H1 (cell line): ENCODE measurements at regions not wholly inside any gene's neighbourhood (a gene's known extent, or its start where the extent isn't known, plus 50 kb on each side); places are given as distances from the start of the nearest gene placed in this dataset.

Experiments used
- CTCF ChIA-PET: fragments of 300-600 bp; sonication (Branson Sonifier 250); formaldehyde crosslinking; loops from one replicate; lab custom pipeline; 2021; ENCODE audit not compliant: partially characterized antibody; lab: Charles Lee
- POLR2A ChIA-PET: fragments of 300-600 bp; sonication (Branson Sonifier 250); formaldehyde crosslinking; loops from one replicate; lab custom pipeline; 2021; ENCODE audit warnings: inconsistent platforms; ENCODE audit not compliant: partially characterized antibody; lab: Charles Lee
- DNase-seq, 2 experiments: peaks; one replicate each; pipeline versions ENCODE4 v3.0.0 to v3.0.0-alpha.2; 2010 to 2022; ENCODE audit warnings: low spot score in 2 of 2, low read depth in 1 of 2, mixed read lengths in 1 of 2
- FAIRE-seq: peaks from 2 replicates; lab custom pipeline; 2011; peaks lifted over from hg19 to GRCh38; lab: Jason Lieb, UNC
- H2AFZ ChIP-seq: 2 replicates; pipeline ENCODE4 v1.8.1; 2012; ENCODE audit warnings: low read length, inconsistent platforms
- H2AK5ac ChIP-seq: 2 replicates; pipeline ENCODE4 v1.6.1; 2013; ENCODE audit warnings: low read depth, low read length
- H2BK120ac ChIP-seq: replicated peaks from 2 replicates; pipeline ENCODE3; 2013; ENCODE audit warnings: low read depth, low read length, inconsistent platforms
- H2BK12ac ChIP-seq: 2 replicates; pipeline ENCODE4 v1.6.1; 2013; ENCODE audit warnings: low read depth, low read length
- H2BK15ac ChIP-seq: 2 replicates; pipeline ENCODE4 v1.6.1; 2013; ENCODE audit warnings: low read length
- H2BK20ac ChIP-seq: 2 replicates; pipeline ENCODE4 v1.6.1; 2013; ENCODE audit warnings: low read length
- H2BK5ac ChIP-seq: 2 replicates; pipeline ENCODE4 v1.6.1; 2013; ENCODE audit warnings: low read depth, low read length
- H3K14ac ChIP-seq: 2 replicates; pipeline ENCODE4 v1.6.1; 2013; ENCODE audit warnings: inconsistent platforms; ENCODE audit not compliant: insufficient read length
- H3K18ac ChIP-seq: 2 replicates; pipeline ENCODE4 v1.6.1; 2013; ENCODE audit warnings: low read length; ENCODE audit errors: extremely low read depth
- H3K23ac ChIP-seq: 2 replicates; pipeline ENCODE4 v1.6.1; 2013; ENCODE audit warnings: inconsistent platforms; ENCODE audit not compliant: insufficient read length
- H3K23me2 ChIP-seq: 2 replicates; pipeline ENCODE4 v1.6.1; 2013; ENCODE audit warnings: low read depth, low read length
- H3K27ac ChIP-seq: 2 replicates; pipeline ENCODE4 v1.6.1; 2011; ENCODE audit warnings: low read depth, low read length, inconsistent platforms
- H3K27me3 ChIP-seq, 4 experiments: replicated peaks in 1 of 4; 1 replicate in 1 of 4; 2 replicates in 3 of 4; pipeline versions ENCODE4 v1.6.1 to v1.8.1; 2011 to 2013; ENCODE audit warnings: low read length in 3 of 4, mild to moderate bottlenecking in 3 of 4, inconsistent platforms in 2 of 4, mixed read lengths in 2 of 4, moderate library complexity in 1 of 4; ENCODE audit not compliant: control insufficient read depth in 3 of 4, insufficient read depth in 3 of 4; ENCODE audit errors: extremely low read depth in 1 of 4
- H3K36me3 ChIP-seq, 4 experiments: 2 replicates each; pipeline versions ENCODE4 v1.6.1 to v1.8.1; 2011 to 2013; ENCODE audit warnings: mild to moderate bottlenecking in 4 of 4, low read length in 3 of 4, moderate library complexity in 2 of 4, control low read depth in 1 of 4, inconsistent platforms in 1 of 4; ENCODE audit not compliant: insufficient read depth in 4 of 4, control insufficient read depth in 2 of 4
- H3K4ac ChIP-seq: replicated peaks from 2 replicates; pipeline ENCODE3; 2013; ENCODE audit warnings: low read length, low read depth, mixed read lengths, inconsistent platforms; ENCODE audit not compliant: insufficient read length
- H3K4me1 ChIP-seq, 4 experiments: replicated peaks in 1 of 4; 1 replicate in 1 of 4; 2 replicates in 3 of 4; pipeline versions ENCODE4 v1.6.1 to v1.8.1; 2011 to 2013; ENCODE audit warnings: low read length in 3 of 4, inconsistent platforms in 2 of 4, mixed read lengths in 1 of 4; ENCODE audit not compliant: insufficient read depth in 4 of 4, control insufficient read depth in 3 of 4
- H3K4me2 ChIP-seq, 2 experiments: 2 replicates each; pipeline versions ENCODE4 v1.6.1 to v1.8.1; 2011 to 2013; ENCODE audit warnings: low read depth in 2 of 2, low read length in 2 of 2, control low read depth in 1 of 2, inconsistent platforms in 1 of 2, mild to moderate bottlenecking in 1 of 2; ENCODE audit not compliant: insufficient read depth in 1 of 2
- H3K4me3 ChIP-seq, 4 experiments: fragments of 200-600, 300-600 bp in 1 of 4; sonication (generic), shearing (Covaris generic), sonication (Bioruptor Twin) in 1 of 4; 2 replicates each; pipeline versions ENCODE4 v1.5.1 to v1.8.1; 2011 to 2016; ENCODE audit warnings: low read length in 4 of 4, low read depth in 3 of 4, control low read depth in 2 of 4, inconsistent platforms in 2 of 4, mild to moderate bottlenecking in 2 of 4, mixed read lengths in 1 of 4, moderate library complexity in 1 of 4; ENCODE audit not compliant: insufficient read depth in 2 of 4; ENCODE audit errors: extremely low read depth in 1 of 4
- H3K56ac ChIP-seq: replicated peaks from 2 replicates; pipeline ENCODE3; 2013; ENCODE audit warnings: low read depth, mild to moderate bottlenecking, mixed read lengths, low read length, inconsistent platforms; ENCODE audit not compliant: insufficient read length
- H3K79me1 ChIP-seq: 2 replicates; pipeline ENCODE4 v1.6.1; 2013; ENCODE audit warnings: low read depth, low read length, control low read depth
- H3K79me2 ChIP-seq, 2 experiments: 2 replicates each; pipeline versions ENCODE4 v1.6.1 to v1.8.1; 2012 to 2013; ENCODE audit warnings: low read length in 2 of 2, mild to moderate bottlenecking in 2 of 2, inconsistent platforms in 1 of 2; ENCODE audit not compliant: insufficient read depth in 2 of 2, control insufficient read depth in 1 of 2
- H3K9ac ChIP-seq, 4 experiments: replicated peaks in 1 of 4; 1 replicate in 1 of 4; 2 replicates in 3 of 4; pipeline versions ENCODE4 v1.6.1 to v1.8.1; 2011 to 2013; ENCODE audit warnings: low read depth in 3 of 4, low read length in 3 of 4, control low read depth in 2 of 4, mild to moderate bottlenecking in 2 of 4, moderate library complexity in 2 of 4, inconsistent platforms in 1 of 4; ENCODE audit errors: extremely low read depth in 1 of 4
- H3K9me3 ChIP-seq, 2 experiments: 2 replicates each; pipeline versions ENCODE4 v1.6.1 to v1.8.1; 2012 to 2013; ENCODE audit warnings: mild to moderate bottlenecking in 2 of 2, moderate library complexity in 2 of 2, control low read depth in 1 of 2, inconsistent platforms in 1 of 2, low read depth in 1 of 2, low read length in 1 of 2, mixed read lengths in 1 of 2; ENCODE audit not compliant: insufficient read depth in 2 of 2
- H4K20me1 ChIP-seq, 2 experiments: replicated peaks in 1 of 2; 2 replicates each; pipeline versions ENCODE3 to v1.8.1; 2011 to 2013; ENCODE audit warnings: inconsistent platforms in 2 of 2, low read length in 2 of 2, mild to moderate bottlenecking in 1 of 2; ENCODE audit not compliant: insufficient read depth in 2 of 2, control insufficient read depth in 1 of 2
- H4K5ac ChIP-seq: 2 replicates; pipeline ENCODE4 v1.6.1; 2013; ENCODE audit warnings: low read length, low read depth, mixed read lengths, inconsistent platforms; ENCODE audit not compliant: insufficient read length
- H4K8ac ChIP-seq: 2 replicates; pipeline ENCODE4 v1.8.0; 2013; ENCODE audit warnings: mild to moderate bottlenecking, moderate library complexity, low read length, inconsistent platforms; ENCODE audit not compliant: insufficient read depth; ENCODE audit errors: extremely low read depth
- H4K91ac ChIP-seq: replicated peaks from 2 replicates; pipeline ENCODE3; 2013; ENCODE audit warnings: low read length, mixed read lengths, inconsistent platforms; ENCODE audit not compliant: insufficient read length
- EGR1 ChIP-seq: IDR thresholded peaks from 2 replicates; pipeline ENCODE4 v1.6.1; 2011; ENCODE audit warnings: low read depth, low read length, borderline replicate concordance
- EP300 ChIP-seq, 2 experiments: IDR thresholded peaks; 1 replicate in 1 of 2; 2 replicates in 1 of 2; pipeline ENCODE4 v1.6.1; 2011 to 2012; ENCODE audit warnings: low read depth in 2 of 2, low read length in 2 of 2, mild to moderate bottlenecking in 2 of 2, borderline replicate concordance in 1 of 2, inconsistent platforms in 1 of 2, moderate library complexity in 1 of 2
- PHF8 ChIP-seq: fragments of 200-600 bp; sonication (generic); conservative IDR thresholded peaks from 2 replicates; pipeline ENCODE4 v1.7.1; 2012; ENCODE audit warnings: low read depth, mild to moderate bottlenecking, inconsistent platforms, low read length, moderate library complexity
- POU5F1 ChIP-seq: IDR thresholded peaks from 2 replicates; pipeline ENCODE4 v1.6.1; 2011; ENCODE audit warnings: low read depth, mild to moderate bottlenecking, low read length, moderate library complexity
- SP1 ChIP-seq: IDR thresholded peaks from 2 replicates; pipeline ENCODE4 v1.6.1; 2011; ENCODE audit warnings: low read depth, low read length
- WGBS, 2 experiments: shearing (Covaris generic) in 1 of 2; methylation state at CpG; one replicate each; pipeline versions ENCODE4 v1.1.6 to v1.1.7; 2013 to 2015; ENCODE audit warnings: low lambda C conversion rate in 2 of 2, mixed read lengths in 2 of 2, inconsistent platforms in 1 of 2, low coverage in 1 of 2, missing lambda C conversion rate in 1 of 2; ENCODE audit not compliant: insufficient replicate concordance in 2 of 2, insufficient coverage in 1 of 2, insufficient read length in 1 of 2; ENCODE audit errors: extremely low coverage in 1 of 2, missing lambda C conversion rate in 1 of 2; 5-methylcytosine and 5-hydroxymethylcytosine counted together
- TF ChIP-seq, protein P1 (sequence below): IDR thresholded peaks from 2 replicates; pipeline ENCODE4 v1.6.1; 2012; ENCODE audit warnings: inconsistent platforms
- TF ChIP-seq, protein P2 (sequence below), 3 experiments: IDR thresholded peaks; 1 replicate in 2 of 3; 2 replicates in 1 of 3; pipeline versions ENCODE4 v1.5.1 to v1.6.1; 2011; ENCODE audit warnings: low read length in 3 of 3, mild to moderate bottlenecking in 3 of 3, inconsistent platforms in 2 of 3, low read depth in 1 of 3, moderate library complexity in 1 of 3; ENCODE audit not compliant: insufficient read depth in 1 of 3; ENCODE audit errors: control extremely low read depth in 1 of 3

GRCh38 chr1:239178961-239179360 lies 207.4 kb upstream of the CHRM3 start:
- no peaks in the 10 kb centered on the region for H3K23me2 ChIP-seq
- no peak for DNase-seq
- H3K27ac ChIP-seq: no peak overlapping the region
- H2BK5ac ChIP-seq: no peak overlapping the region
- H2BK20ac ChIP-seq: no peak overlapping the region
- H2AK5ac ChIP-seq: no peak overlapping the region
- no peak overlapping the region for H2AFZ ChIP-seq
- no peak overlapping the region for H4K8ac ChIP-seq
- no peak overlapping the region for H2BK120ac ChIP-seq
- TF ChIP-seq, protein P1, sequence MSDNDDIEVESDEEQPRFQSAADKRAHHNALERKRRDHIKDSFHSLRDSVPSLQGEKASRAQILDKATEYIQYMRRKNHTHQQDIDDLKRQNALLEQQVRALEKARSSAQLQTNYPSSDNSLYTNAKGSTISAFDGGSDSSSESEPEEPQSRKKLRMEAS: no peak
- TF ChIP-seq, protein P2, sequence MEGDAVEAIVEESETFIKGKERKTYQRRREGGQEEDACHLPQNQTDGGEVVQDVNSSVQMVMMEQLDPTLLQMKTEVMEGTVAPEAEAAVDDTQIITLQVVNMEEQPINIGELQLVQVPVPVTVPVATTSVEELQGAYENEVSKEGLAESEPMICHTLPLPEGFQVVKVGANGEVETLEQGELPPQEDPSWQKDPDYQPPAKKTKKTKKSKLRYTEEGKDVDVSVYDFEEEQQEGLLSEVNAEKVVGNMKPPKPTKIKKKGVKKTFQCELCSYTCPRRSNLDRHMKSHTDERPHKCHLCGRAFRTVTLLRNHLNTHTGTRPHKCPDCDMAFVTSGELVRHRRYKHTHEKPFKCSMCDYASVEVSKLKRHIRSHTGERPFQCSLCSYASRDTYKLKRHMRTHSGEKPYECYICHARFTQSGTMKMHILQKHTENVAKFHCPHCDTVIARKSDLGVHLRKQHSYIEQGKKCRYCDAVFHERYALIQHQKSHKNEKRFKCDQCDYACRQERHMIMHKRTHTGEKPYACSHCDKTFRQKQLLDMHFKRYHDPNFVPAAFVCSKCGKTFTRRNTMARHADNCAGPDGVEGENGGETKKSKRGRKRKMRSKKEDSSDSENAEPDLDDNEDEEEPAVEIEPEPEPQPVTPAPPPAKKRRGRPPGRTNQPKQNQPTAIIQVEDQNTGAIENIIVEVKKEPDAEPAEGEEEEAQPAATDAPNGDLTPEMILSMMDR (IDR thresholded peaks at IDR 0.05; ENCODE audit: control extremely low read depth in 1 of 3, insufficient read depth in 1 of 3, low read depth in 1 of 3, low read length in 3 of 3): no peak
- TF ChIP-seq POU5F1: no peak
- no peak for TF ChIP-seq PHF8
- no peak for TF ChIP-seq EGR1
- TF ChIP-seq EP300 (IDR thresholded peaks at IDR 0.05; ENCODE audit: borderline replicate concordance in 1 of 2, low read depth in 2 of 2, low read length in 2 of 2): no peak
- no peak for TF ChIP-seq SP1
- no peak overlapping the region for H4K5ac ChIP-seq
- FAIRE-seq: no peak
- no peak overlapping the region for H3K4me2 ChIP-seq
- no peak overlapping the region for H3K18ac ChIP-seq
- no peak overlapping the region for H3K56ac ChIP-seq
- no peaks in the 10 kb centered on the region for H3K79me2 ChIP-seq
- no peaks in the 10 kb centered on the region; a peak in 1 of 4 replicates for H3K9me3 ChIP-seq
- no peaks in the 10 kb centered on the region for H3K27me3 ChIP-seq
- no peak overlapping the region for H3K9ac ChIP-seq
- no peak overlapping the region for H2BK15ac ChIP-seq
- no peak overlapping the region for H2BK12ac ChIP-seq
- H4K20me1 ChIP-seq: no peaks in the 10 kb centered on the region
- 81% methylated on average over 3 of the region's 3 CpGs; no CpG with 5 or more reads in 1 of the 2 experiments for WGBS, 2 experiments
- ChIA-PET CTCF (no interaction called here), POLR2A (no interaction called here)
- no peak overlapping the region for H3K4ac ChIP-seq
- no peaks in the 10 kb centered on the region for H3K4me1 ChIP-seq
- no peaks in the 10 kb centered on the region for H3K36me3 ChIP-seq
- H4K91ac ChIP-seq: no peak overlapping the region
- H3K79me1 ChIP-seq: no peaks in the 10 kb centered on the region
- H3K4me3 ChIP-seq: no peak overlapping the region
- no peak overlapping the region for H3K23ac ChIP-seq
- no peak overlapping the region for H3K14ac ChIP-seq
